GM18505 (cell line): ENCODE measurements at regions not wholly inside any gene's neighbourhood (a gene's known extent, or its start where the extent isn't known, plus 50 kb on each side); places are given as distances from the start of the nearest gene placed in this dataset.

ENCODE experiments used
- ATAC-seq: cut with Tn5 transposase; IDR thresholded peaks from one replicate; pipeline ENCODE4 v1.9.1; 2021; ENCODE audit not compliant: unreplicated experiment
- POLR2A ChIP-seq: IDR thresholded peaks from 4 replicates; pipeline ENCODE4 v1.6.1; 2011; ENCODE audit warnings: borderline replicate concordance; ENCODE audit not compliant: insufficient read depth, insufficient read length; ENCODE audit errors: extremely low read depth

- ATAC-seq, result no peak
- no peak for TF ChIP-seq POLR2A
Measured at GRCh38 chr9:16152276-16153101, 599.6 kb downstream of the CCDC171 start.

GRCh38 chr9:16153221-16153620, 600.4 kb downstream of the CCDC171 start:
- ATAC-seq, result no peak
- TF ChIP-seq POLR2A, result no peak

- no peak for ATAC-seq
- no peak for TF ChIP-seq POLR2A
Measured at GRCh38 chr9:16153741-16154140, 600.9 kb downstream of the CCDC171 start.

GRCh38 chr9:16154521-16155078, 601.8 kb downstream of the CCDC171 start:
- no peak for TF ChIP-seq POLR2A
- ATAC-seq, result no peak

GRCh38 chr9:16155878-16156277, 603.0 kb downstream of the CCDC171 start:
- no peak for ATAC-seq
- no peak for TF ChIP-seq POLR2A

- ATAC-seq, result no peak
- TF ChIP-seq POLR2A, result no peak
Measured at GRCh38 chr9:16157216-16157615, 604.4 kb downstream of the CCDC171 start.

GRCh38 chr9:16157651-16158050, 604.8 kb downstream of the CCDC171 start:
- TF ChIP-seq POLR2A, result no peak

GRCh38 chr9:16158093-16158492, 605.2 kb downstream of the CCDC171 start:
- ATAC-seq, result no peak
- TF ChIP-seq POLR2A, result no peak

More at GRCh38 chr9:16157651-16158050, 604.8 kb downstream of the CCDC171 start:
- no peak for ATAC-seq

GRCh38 chr9:16161483-16161882, 608.6 kb downstream of the CCDC171 start:
- TF ChIP-seq POLR2A, result no peak
- ATAC-seq, result no peak

- TF ChIP-seq POLR2A, result no peak
- ATAC-seq, result no peak
Measured at GRCh38 chr9:16170119-16170518, 617.3 kb downstream of the CCDC171 start.

- TF ChIP-seq POLR2A, result no peak
- no peak for ATAC-seq
Measured at GRCh38 chr9:16171911-16172310, 619.1 kb downstream of the CCDC171 start.

GRCh38 chr9:16172796-16173195, 620.0 kb downstream of the CCDC171 start:
- TF ChIP-seq POLR2A, result no peak
- no peak for ATAC-seq

- no peak for TF ChIP-seq POLR2A
- ATAC-seq, result no peak
Measured at GRCh38 chr9:16174915-16175314, 622.1 kb downstream of the CCDC171 start.

- ATAC-seq, result no peak
- no peak for TF ChIP-seq POLR2A
Measured at GRCh38 chr9:16175461-16175860, 622.6 kb downstream of the CCDC171 start.

- ATAC-seq, result no peak
- TF ChIP-seq POLR2A, result no peak
Measured at GRCh38 chr9:16178294-16178693, 625.5 kb downstream of the CCDC171 start.

- TF ChIP-seq POLR2A, result no peak
- ATAC-seq, result no peak
Measured at GRCh38 chr9:16179566-16179965, 626.7 kb downstream of the CCDC171 start.
